Upper lobe of left lung (tissue), 4 donors: ENCODE measurements at regions not wholly inside any gene's neighbourhood (a gene's known extent, or its start where the extent isn't known, plus 50 kb on each side); places are given as distances from the start of the nearest gene placed in this dataset.

Experiments used
- POLR2A ChIP-seq, 4 donors: fragments of 450-650 bp; IDR thresholded peaks; one replicate each; pipeline ENCODE4 v1.5.1; 2016 to 2017; ENCODE audit warnings: antibody characterized with exemption in 4 of 4, mild to moderate bottlenecking in 2 of 4
- POLR2AphosphoS5 ChIP-seq, 2 donors: sonication (generic); formaldehyde crosslinking; IDR thresholded peaks; one replicate each; pipeline ENCODE4 v1.5.1; 2017; ENCODE audit warnings: antibody characterized with exemption in 2 of 2
- TF ChIP-seq, protein P1 (sequence below), 6 experiments: fragments of 450-650 bp in 4 of 6; fragments of 200-600 bp in 2 of 6; sonication (generic) in 2 of 6; IDR thresholded peaks; one replicate each; pipeline ENCODE4 v1.5.1; 2016 to 2019; ENCODE audit warnings: antibody characterized with exemption in 6 of 6

DNA sequence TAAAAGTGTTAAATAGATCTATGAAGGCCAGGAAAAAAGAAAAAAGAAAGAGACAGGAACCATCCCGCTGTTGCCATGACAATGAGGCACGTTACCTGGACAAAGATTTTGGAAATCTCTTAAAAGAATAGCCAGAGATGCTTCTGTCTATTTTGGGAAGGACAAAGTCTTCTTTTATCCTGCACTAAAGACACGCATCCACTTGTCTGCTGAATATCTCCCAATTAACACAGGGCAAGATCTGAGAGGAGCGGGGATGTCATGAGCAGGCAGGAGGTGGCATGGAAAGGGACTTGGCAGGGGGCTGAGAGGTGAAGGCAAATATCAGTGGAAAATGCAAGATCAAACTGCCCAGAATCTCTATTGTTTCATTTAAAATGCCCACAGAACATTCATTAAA is 153.8 kb upstream of the BLID start:
- TF ChIP-seq, protein P1, sequence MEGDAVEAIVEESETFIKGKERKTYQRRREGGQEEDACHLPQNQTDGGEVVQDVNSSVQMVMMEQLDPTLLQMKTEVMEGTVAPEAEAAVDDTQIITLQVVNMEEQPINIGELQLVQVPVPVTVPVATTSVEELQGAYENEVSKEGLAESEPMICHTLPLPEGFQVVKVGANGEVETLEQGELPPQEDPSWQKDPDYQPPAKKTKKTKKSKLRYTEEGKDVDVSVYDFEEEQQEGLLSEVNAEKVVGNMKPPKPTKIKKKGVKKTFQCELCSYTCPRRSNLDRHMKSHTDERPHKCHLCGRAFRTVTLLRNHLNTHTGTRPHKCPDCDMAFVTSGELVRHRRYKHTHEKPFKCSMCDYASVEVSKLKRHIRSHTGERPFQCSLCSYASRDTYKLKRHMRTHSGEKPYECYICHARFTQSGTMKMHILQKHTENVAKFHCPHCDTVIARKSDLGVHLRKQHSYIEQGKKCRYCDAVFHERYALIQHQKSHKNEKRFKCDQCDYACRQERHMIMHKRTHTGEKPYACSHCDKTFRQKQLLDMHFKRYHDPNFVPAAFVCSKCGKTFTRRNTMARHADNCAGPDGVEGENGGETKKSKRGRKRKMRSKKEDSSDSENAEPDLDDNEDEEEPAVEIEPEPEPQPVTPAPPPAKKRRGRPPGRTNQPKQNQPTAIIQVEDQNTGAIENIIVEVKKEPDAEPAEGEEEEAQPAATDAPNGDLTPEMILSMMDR (IDR thresholded peaks at IDR 0.05) = no peak
- TF ChIP-seq POLR2AphosphoS5 (IDR thresholded peaks at IDR 0.05) = no peak
- no peak for TF ChIP-seq POLR2A (IDR thresholded peaks at IDR 0.05)
